ENCODE measurements at regions not wholly inside any gene's neighbourhood (a gene's known extent, or its start where the extent isn't known, plus 50 kb on each side); places are given as distances from the start of the nearest gene placed in this dataset.

DNA sequence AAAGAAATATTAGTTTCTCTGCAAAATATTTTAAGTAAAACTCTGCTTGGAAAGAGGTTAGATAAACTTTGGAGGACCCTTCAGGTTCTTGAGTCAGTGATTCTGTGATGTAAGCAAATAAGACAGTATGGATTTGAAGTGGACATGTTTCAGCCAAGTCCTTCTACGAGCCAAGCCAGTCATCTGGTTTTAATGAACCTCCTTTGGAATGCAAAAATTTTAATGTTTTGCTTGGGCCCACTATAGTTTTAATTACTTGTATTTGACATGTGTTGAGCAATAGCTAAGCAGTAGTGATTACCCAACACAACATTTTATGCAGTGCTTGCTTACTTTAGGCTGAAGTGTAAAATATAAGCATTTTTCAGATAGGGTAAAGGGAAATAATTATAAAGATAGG is 296.3 kb upstream of the SEMA3D start:
- Histone ChIP-seq H3K27ac (no peak overlapping the region), H3K4me1 (ENCODE audit: low read depth, poor library complexity, severe bottlenecking) (no peaks in the 10 kb centered on the region), H4K20me1 (ENCODE audit: insufficient read depth) (no peaks in the 10 kb centered on the region), H3K36me3 (ENCODE audit: insufficient read depth) (no peaks in the 10 kb centered on the region; the same call in 1 of the 2 replicates), H3K79me2 (ENCODE audit: insufficient read depth, low read depth) (no peaks in the 10 kb centered on the region), H2AFZ (ENCODE audit: low read depth) (no peak overlapping the region), H3K9ac (no peak overlapping the region), H3K4me3 (IDR thresholded peaks at IDR 0.05; ENCODE audit: insufficient read depth, low read depth, low read length) (no peak overlapping the region), H3K4me2 (no peak overlapping the region), H3K27me3 (ENCODE audit: insufficient read depth, low read depth) (no peaks in the 10 kb centered on the region)
- TF ChIP-seq, protein P1, sequence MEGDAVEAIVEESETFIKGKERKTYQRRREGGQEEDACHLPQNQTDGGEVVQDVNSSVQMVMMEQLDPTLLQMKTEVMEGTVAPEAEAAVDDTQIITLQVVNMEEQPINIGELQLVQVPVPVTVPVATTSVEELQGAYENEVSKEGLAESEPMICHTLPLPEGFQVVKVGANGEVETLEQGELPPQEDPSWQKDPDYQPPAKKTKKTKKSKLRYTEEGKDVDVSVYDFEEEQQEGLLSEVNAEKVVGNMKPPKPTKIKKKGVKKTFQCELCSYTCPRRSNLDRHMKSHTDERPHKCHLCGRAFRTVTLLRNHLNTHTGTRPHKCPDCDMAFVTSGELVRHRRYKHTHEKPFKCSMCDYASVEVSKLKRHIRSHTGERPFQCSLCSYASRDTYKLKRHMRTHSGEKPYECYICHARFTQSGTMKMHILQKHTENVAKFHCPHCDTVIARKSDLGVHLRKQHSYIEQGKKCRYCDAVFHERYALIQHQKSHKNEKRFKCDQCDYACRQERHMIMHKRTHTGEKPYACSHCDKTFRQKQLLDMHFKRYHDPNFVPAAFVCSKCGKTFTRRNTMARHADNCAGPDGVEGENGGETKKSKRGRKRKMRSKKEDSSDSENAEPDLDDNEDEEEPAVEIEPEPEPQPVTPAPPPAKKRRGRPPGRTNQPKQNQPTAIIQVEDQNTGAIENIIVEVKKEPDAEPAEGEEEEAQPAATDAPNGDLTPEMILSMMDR (conservative IDR thresholded peaks at IDR 0.05; ENCODE audit: low read depth, low read length): no peak

DNA sequence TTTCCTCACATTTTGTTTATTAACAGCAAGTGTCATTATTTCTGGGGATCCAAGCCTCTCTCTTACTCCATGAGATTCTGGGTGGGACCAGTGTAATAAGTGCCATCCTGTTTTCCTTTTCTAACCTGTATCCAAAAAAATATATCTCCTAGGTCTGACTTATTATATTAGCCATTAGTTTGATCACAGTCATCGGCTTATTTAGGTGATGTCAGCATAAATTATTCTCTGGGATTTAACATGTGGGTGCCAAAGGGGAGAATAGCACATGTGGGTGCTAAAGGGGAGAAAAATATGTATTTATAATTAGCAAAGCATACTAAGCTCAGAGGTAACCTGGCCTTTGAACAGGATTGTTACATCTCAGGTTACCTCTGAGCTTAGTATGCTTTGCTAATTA is 293.8 kb upstream of the SEMA3D start:
- Histone ChIP-seq H3K27me3 (ENCODE audit: insufficient read depth, low read depth) (no peaks in the 10 kb centered on the region), H4K20me1 (ENCODE audit: insufficient read depth) (no peaks in the 10 kb centered on the region), H3K4me1 (ENCODE audit: low read depth, poor library complexity, severe bottlenecking) (no peaks in the 10 kb centered on the region), H3K4me2 (no peak overlapping the region), H3K36me3 (ENCODE audit: insufficient read depth) (no peaks in the 10 kb centered on the region; the same call in 1 of the 2 replicates), H3K9ac (no peak overlapping the region), H3K79me2 (ENCODE audit: insufficient read depth, low read depth) (no peaks in the 10 kb centered on the region), H3K27ac (no peak overlapping the region), H3K4me3 (IDR thresholded peaks at IDR 0.05; ENCODE audit: insufficient read depth, low read depth, low read length) (no peak overlapping the region), H2AFZ (ENCODE audit: low read depth) (no peak overlapping the region)
- TF ChIP-seq, protein P1 (conservative IDR thresholded peaks at IDR 0.05; ENCODE audit: low read depth, low read length): no peak

DNA sequence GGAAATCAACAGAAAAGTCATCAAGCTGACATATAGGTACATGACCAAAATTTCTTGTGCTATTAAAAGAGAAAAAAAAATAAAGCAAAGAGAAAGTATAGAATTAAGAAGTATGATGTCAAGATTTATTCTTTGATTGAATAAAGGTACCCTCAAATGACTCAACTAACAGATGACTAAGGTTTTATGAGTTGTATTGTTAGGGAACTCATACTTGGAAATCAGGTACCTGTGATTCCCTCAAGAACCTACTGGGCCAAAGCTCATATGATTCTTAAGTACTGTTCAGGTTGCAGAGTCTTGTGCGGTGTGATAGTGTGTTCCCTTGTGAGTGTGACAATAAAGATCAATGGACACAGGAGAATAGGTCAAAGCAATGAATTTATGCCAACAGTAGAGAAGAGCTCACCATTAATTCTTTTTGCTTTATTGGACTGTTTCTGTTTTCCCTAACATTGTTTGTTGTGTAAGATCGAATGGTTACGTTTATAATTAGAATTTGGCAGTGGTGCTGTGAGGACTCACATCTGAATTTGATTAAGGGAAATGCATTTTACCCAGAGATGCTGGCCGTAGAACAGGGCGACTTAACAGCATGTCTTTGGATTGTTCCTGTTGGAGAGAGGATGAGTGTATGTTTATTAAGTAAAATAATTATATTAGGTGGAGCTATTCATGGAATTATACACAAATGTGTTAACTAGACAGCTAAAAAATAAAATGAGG is 293.2 kb upstream of the SEMA3D start:
- H2AFZ ChIP-seq (ENCODE audit: low read depth): no peak overlapping the region
- no peak overlapping the region for H3K4me3 ChIP-seq (IDR thresholded peaks at IDR 0.05; ENCODE audit: insufficient read depth, low read depth, low read length)
- H3K4me2 ChIP-seq: no peak overlapping the region
- TF ChIP-seq, protein P1 (conservative IDR thresholded peaks at IDR 0.05; ENCODE audit: low read depth, low read length): no peak
- no peak overlapping the region for H3K27ac ChIP-seq
- no peaks in the 10 kb centered on the region for H3K4me1 ChIP-seq (ENCODE audit: low read depth, poor library complexity, severe bottlenecking)
- no peaks in the 10 kb centered on the region for H4K20me1 ChIP-seq (ENCODE audit: insufficient read depth)
- H3K79me2 ChIP-seq (ENCODE audit: insufficient read depth, low read depth): no peaks in the 10 kb centered on the region
- H3K36me3 ChIP-seq (ENCODE audit: insufficient read depth): no peaks in the 10 kb centered on the region; the same call in 1 of the 2 replicates
- no peak overlapping the region for H3K9ac ChIP-seq
- no peaks in the 10 kb centered on the region for H3K27me3 ChIP-seq (ENCODE audit: insufficient read depth, low read depth)

DNA sequence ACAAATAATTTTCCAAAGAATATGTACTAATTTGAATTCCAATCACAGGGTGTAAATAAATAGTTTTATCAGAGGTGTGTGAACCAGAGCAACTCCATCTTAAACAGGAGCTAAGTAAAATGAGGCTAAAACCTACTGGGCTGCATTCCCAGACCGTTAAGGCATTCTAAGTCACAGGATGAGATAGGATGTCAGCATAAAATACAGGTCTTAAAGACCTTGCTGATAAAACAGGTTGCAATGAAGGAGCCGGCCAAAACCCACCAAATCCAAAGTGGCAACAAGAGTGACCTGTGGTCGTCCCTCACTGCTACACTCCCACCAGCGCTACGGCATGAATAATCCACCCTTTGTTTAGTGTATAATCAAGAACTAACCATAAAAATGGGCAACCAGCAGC is 291.7 kb upstream of the SEMA3D start:
- Histone ChIP-seq H3K4me3 (IDR thresholded peaks at IDR 0.05; ENCODE audit: insufficient read depth, low read depth, low read length) (no peak overlapping the region), H3K36me3 (ENCODE audit: insufficient read depth) (no peaks in the 10 kb centered on the region; the same call in 1 of the 2 replicates), H3K4me1 (ENCODE audit: low read depth, poor library complexity, severe bottlenecking) (peaks cover 8% of the 10 kb centered on the region), H3K9ac (no peak overlapping the region), H3K27ac (no peak overlapping the region), H3K4me2 (no peak overlapping the region), H4K20me1 (ENCODE audit: insufficient read depth) (no peaks in the 10 kb centered on the region), H2AFZ (ENCODE audit: low read depth) (no peak overlapping the region), H3K27me3 (ENCODE audit: insufficient read depth, low read depth) (no peaks in the 10 kb centered on the region), H3K79me2 (ENCODE audit: insufficient read depth, low read depth) (no peaks in the 10 kb centered on the region)
- TF ChIP-seq, protein P1 (conservative IDR thresholded peaks at IDR 0.05; ENCODE audit: low read depth, low read length): no peak
